ENCODE measurements at regions not wholly inside any gene's neighbourhood (a gene's known extent, or its start where the extent isn't known, plus 50 kb on each side); places are given as distances from the start of the nearest gene placed in this dataset.

DNA sequence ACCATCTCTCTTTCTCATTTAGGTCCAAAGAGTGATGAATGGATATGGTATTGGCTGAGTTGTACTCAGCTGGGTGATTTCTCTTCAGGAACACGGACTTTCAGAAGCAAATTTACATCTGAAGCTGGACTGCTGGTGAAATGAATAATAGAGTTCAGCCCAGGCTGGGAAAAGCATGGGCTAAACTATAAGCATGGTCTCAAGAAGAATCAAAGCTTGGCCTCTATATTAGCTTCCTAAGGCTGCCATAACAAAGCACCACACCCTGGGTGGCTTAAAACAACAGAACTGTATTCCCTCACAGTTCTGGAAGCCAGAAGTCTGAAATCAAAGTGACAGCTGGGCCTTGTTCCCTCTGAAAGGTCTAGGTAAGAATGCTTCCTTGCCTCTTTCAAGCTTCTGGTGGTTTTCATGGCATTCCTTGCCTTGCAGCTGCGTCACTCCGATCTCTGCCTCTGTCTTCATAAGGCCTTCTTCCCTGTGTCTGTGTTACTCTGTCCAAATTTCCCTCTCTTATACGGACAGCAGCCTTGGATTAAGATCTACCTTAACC lies 89.8 kb upstream of the CES5A start:
- TF ChIP-seq, protein P1, sequence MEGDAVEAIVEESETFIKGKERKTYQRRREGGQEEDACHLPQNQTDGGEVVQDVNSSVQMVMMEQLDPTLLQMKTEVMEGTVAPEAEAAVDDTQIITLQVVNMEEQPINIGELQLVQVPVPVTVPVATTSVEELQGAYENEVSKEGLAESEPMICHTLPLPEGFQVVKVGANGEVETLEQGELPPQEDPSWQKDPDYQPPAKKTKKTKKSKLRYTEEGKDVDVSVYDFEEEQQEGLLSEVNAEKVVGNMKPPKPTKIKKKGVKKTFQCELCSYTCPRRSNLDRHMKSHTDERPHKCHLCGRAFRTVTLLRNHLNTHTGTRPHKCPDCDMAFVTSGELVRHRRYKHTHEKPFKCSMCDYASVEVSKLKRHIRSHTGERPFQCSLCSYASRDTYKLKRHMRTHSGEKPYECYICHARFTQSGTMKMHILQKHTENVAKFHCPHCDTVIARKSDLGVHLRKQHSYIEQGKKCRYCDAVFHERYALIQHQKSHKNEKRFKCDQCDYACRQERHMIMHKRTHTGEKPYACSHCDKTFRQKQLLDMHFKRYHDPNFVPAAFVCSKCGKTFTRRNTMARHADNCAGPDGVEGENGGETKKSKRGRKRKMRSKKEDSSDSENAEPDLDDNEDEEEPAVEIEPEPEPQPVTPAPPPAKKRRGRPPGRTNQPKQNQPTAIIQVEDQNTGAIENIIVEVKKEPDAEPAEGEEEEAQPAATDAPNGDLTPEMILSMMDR (IDR thresholded peaks at IDR 0.05 in 8 of 11, conservative IDR thresholded peaks at IDR 0.05 in 3 of 11), result no peak
- TF ChIP-seq POLR2A (IDR thresholded peaks at IDR 0.05) (no peak), POLR2AphosphoS5 (IDR thresholded peaks at IDR 0.05) (no peak)

All from spleen (tissue), 7 donors.